SIG-M5 (cell line): ENCODE measurements at regions not wholly inside any gene's neighbourhood (a gene's known extent, or its start where the extent isn't known, plus 50 kb on each side); places are given as distances from the start of the nearest gene placed in this dataset.
"Not testable (repeated sequence)": the region's sequence is repeated elsewhere in the genome, so short reads cannot be mapped to it uniquely, and the experiment has no call there.

ENCODE experiments used
- DNase-seq: peaks from one replicate; lab custom pipeline; 2025; lab: John Stamatoyannopoulos, UW

DNA sequence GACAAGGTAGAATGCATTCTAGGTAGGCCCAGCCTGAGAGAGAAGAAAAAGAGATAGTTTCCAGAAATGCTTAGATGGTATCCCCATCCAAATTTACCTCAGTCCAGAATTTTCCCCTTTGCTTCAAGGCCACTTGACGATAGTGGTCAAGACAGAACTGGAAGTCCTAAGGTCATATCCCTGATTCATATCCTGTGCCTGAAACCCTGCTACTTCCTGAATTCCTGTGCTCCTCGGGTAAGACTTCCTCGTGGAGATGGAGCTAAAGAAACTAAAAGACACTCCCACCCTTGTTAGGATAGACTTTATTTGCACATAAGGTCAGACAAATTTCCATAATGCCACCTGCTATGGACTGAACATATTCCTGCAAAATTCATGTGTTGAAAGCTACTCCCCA is 175.9 kb downstream of the EVX1 start:
- DNase-seq: no peak

DNA sequence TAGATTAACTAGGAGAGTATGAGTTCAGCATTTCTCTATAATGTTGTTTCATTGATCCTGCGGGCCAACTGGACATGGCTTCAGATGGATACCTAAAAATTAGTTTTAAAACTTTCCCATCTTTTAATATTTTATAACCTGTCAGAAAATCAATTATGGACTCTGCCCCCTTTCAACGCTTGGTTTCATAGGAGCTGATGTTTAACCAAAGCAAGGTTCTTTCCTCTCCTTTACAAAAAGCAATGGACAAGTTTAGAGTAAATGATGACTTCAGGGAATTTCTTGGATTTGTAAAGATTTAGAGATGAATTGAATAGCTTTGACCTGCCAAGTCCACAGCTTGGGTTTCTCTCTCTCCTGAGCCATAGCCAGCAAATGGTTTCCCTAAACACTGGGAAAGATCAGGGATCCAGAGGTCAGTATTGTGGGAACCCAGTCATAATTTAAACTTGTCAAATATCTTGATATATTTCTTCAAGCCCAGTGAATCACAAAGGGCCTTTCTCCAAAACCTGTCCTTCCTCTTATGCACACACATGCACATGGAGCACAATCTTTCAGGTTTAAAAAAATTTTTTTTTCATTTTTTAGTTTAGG is 177.1 kb downstream of the EVX1 start:
- DNase-seq: no peak

DNA sequence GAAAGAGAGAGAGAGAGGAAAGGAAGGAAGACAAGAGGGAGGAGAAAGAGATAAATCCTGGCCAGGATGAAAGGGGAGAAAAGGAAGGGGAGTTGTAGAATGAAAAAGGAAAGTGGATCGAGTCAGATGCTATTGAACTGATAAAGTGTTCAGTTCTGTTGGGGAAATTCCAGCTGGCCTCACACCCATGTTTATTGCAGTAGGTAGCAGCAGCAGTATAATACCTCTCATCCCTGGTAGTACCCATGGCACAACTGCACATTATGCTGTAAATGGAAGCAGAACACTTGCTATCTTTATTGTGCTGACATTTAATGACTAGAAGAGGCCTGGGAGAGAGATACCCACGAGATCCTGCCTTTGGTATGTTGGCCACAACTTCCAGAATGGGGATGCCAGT is 178.1 kb downstream of the EVX1 start:
- no peak for DNase-seq

DNA sequence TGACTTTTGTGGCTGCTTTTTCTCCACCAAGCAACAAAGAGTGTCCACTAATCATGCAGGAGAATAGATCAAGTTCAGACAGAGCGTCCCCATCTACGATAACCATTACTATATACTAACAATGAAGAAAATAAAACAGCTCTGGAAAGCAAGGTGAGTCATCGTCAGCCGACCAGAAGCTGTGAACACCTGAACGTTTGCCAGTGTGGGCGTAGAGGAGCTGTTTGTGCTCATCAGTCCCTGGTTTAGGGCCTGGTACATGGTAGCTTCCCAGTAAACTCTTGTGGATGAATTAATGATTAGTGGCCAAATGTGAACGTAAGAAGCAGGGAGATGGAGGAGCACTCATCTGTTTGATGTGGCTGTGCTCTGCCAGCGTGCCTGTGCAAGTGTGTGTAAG is 180.7 kb downstream of the EVX1 start:
- DNase-seq: no peak

DNA sequence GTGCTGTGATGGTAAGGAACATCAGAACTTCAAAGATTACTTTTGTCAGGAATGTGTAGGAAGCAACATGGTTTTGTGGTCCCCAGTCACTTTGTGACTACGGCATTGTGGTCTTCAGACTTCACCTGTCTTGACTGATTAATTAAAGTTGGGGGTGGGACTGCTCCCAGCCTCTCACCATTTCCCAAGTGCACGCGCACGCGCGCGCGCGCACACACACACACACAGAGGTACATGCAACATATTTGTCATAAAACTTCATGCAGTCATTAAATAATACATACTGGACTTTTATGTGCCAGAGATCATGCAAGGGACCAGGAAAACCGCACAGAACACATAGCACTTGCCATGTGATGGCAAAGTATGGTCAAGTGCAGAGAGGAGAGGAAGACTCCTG is 181.2 kb downstream of the EVX1 start:
- no peak for DNase-seq

DNA sequence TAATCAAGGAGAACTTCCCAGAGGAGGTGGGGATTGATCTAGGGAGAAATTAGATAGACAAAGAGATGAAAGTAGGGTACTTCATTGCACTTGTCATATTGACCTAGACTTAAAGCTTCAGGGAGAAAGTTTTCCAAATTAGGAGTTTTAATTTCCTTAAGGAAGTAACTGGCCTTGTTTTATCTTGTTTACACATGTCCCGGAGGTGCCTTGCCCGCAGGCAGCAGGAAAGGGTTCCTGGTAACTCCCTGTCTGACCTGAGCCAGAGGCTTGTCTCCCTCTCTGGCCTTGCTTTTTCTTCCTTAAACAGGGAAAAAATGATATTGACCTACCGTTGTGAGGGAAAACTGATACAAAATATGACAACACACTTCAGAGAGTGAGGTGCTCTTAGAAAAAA is 181.6 kb downstream of the EVX1 start:
- no peak for DNase-seq

DNA sequence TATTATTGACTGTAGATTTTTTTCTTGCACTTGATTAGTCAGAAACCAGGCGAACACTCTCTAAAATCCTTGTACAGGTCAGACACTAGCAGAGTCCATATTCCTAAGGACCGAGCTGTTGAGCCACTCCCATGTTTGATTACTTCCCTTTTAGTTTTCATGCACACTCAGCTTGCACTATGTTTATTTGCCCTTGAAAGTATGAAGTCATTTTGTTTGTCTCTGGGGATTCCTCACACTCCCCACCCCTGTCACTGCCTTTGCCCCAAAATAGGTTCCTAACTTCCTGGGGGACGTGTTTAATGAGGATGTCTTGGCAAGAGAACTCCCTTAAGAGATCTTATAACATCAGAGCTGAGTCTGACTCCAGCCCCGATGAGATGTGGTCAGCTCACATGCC is 182.1 kb downstream of the EVX1 start:
- no peak for DNase-seq

DNA sequence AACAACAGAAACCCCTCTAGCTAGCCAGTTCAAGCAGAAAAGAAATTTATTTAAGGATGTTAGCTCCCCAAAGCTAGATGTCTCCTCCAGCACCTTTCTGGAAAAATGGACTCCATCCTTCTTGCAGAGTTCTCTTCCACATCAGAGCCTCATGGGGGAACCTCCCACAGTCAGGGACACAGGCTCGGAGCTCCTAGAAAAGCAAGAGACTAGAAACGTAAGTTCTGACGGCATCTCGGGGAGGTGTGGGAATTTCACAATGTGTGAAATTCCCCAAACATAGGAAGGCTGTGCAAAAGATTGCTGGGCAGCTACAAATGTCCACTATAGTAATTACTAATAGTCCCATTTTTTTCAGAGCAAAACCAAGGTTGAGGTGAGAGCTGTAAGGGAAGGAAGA is 184.8 kb downstream of the EVX1 start:
- no peak for DNase-seq

DNA sequence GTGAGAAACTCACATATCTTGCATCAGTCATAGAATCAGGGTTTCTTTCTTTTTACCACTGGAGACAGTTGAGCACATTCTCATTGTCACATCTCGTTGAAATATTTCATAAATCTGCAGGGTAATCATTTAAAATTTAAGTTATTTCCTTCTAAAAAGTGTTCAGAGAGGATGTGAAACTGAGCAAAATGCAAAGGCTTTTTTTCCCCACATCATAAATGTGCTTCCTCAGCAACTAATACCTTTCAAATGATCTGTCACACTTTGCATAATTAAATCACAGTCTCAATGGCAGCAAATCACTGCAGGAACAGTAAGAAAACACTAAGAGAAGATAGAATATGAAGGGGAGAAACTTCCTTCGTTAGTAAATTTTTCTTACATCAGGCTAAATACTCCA is 187.5 kb downstream of the EVX1 start:
- DNase-seq: no peak

DNA sequence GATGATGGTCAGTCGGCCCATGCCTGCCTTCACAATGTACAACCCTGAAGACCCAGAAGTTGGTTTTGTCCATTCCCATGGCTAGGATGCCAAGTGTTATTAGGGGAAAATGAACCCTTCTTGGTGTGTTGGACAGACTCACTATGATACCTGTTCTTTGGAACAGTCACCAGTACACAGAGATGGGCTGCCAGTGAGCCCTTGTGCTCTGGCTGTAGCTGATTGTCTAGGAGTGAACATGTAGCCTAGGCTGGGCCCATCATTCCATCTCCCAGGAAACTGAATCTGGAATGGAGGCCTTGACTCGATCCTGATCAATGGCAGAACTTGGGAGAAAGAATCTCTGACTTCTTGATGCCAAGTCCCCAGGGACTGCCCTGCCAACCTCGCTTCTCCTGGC is 188.9 kb downstream of the EVX1 start:
- DNase-seq: no peak

DNA sequence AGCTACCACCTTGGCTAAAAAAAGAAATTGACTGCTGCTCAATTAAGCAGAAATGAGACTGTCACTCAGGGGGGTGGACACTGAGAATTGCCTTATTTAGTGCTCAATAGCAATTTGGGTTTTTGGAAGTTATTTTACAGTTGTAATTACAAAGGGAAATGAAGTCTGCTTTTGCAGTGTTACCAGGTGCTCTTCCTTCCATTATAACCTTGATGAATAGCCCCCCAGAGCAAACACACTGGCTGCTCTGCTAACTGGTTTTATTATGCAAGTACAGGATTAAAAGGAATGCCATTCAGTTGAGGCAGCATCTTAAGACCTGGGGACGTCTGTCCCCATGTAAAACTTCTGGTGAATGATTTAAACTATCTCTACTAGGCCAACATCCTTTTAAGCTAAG is 191.0 kb downstream of the EVX1 start:
- no peak for DNase-seq

DNA sequence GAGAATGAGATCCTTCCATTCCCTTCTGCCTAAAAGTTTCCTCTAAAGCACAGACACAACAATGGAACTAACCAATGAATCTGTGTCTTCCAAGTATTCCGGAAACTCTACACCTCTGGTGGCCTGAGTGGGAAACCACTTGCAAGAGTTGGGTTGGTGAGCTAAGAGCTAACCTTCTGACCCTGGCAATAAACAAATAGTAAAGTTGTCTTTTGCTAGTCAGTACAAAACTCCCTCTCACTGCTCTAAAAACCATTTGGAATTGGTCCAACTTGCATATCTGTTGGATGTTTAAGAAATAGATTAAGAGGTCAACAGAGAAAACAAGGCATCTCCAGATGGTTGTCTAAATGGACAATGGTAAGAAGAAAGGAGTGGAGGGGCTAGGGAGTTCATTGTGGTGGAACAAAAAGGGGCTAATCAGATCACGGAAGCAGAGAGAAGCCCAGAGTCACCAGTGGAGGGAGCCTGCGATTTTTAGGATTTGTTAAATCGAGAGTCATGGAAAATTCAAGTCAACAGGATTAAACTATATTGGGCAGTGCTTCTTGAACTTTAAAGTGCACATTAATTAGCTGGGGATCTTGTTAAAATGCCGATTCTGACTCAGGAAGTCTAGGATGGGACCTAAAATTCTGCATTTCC is 192.3 kb downstream of the EVX1 start:
- no peak for DNase-seq

DNA sequence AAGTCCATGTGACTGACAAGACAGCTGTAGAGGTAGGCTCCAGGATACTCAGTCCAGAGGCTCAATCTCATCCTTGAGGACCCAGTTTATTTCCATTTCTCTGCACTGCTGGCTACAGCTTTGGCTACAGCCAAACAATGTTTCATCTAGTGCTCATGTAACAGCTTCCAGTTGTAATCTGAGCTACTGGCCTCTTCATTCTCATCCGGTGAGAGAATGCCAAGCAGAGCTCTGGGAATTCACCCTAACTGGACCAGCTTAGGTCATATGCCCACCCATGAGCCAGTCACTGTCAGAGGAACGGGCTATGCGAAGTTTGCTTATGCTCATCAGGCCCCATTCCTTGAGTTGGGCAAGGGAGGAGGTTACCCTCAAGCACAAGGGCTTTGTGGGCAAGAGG is 192.9 kb downstream of the EVX1 start:
- no peak for DNase-seq

DNA sequence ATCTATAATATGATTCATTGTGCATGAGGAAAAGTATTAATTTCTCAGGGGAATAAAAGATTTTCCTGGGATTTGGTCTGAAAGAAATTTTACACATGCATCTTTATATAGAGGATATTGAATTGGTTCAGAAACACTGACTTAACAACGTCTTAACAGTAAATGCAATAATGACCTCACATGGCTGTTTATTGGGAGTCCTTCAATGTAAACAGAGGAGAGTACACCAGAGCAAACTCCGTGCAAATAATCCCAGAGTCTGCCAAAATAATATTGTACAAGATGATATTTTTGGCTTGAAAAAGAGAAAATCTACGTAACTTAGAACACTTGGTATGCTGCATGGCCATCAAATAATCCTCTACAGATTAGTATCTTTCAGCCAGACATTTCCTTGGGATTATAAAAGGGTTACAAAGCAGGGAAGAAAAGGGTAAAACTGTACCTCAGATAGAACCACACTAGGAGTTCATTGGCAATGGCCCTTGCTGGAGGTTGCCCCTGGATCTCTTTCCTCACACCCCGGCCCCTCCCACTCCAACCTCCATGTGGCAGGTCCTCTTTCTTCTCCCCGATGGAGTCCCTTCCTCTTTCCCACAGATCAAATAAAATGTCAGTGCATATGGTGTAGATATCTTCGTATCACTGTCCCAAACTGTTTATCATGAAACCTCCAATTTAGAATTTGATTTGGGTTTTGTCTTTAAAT is 196.4 kb downstream of the EVX1 start:
- no peak for DNase-seq

DNA sequence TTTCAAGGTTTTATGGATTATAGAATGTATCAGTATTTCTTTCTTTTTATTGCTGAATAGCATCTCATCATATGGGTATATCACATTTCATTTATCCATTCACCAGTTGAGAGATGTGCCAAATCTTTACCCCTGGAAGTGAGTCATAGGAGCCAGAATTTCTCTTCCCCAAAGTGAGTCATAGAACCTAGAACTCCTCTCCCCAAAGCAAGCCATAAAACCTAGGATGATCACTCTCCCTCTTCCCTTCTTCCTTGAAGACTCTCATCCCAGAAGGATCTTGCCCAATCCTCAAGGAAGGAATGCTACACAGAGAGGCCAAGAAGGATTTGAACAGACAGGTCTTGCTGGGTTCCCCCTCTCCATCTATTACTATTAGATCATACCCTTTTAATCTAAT is 199.9 kb downstream of the EVX1 start:
- DNase-seq: no peak

DNA sequence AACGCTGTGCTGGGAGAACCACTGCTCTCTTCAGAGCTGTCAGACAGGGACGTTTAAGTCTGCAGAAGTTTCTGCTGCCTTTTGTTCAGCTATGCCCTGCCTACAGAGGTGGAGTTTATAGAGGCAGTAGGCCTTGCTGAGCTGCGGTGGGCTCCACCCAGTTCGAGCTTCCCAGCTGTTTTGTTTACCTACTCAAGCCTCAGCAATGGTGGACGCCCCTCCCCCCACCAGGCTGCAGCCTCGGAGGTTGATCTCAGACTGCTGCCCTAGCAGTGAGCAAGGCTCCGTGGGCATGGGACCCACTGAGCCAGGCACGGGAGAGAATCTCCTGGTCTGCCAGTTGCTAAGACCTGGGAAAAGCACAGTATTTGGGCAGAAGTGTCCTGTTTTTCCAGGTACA is 206.4 kb downstream of the EVX1 start:
- DNase-seq: not testable (repeated sequence)

DNA sequence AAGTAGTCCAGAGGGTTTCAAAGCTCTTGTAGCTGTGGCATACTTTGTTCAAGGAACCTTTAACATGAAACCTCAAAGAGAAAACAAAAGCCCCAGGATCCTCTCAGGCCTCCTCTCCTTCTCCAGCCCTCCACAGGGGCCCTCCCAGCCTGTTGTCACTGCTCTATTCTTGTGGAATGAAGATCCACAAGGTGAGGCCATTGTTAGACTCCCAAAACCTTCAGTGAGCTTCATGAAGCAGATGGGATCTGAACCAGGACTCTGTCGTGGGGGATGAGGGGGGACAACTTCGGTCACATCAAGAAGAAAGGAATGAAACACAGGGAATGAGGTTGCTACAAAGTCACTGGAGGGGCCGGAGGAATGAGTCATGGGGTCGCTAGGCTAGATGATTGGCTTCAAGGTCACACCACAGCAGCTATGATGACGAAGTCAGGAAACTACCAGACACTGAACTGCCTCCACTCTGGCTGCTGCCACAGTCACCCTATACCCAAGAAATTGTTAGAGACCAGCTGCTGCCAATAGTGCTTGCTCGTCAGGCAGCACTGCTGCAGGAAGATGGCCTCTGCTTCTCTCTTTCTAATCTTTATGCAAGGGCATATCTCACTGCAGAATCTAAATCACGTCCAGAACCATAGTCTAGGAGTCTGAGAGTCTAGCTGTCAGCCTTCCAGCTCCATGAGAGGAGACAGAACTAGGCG is 208.8 kb downstream of the HIBADH start:
- DNase-seq: no peak

DNA sequence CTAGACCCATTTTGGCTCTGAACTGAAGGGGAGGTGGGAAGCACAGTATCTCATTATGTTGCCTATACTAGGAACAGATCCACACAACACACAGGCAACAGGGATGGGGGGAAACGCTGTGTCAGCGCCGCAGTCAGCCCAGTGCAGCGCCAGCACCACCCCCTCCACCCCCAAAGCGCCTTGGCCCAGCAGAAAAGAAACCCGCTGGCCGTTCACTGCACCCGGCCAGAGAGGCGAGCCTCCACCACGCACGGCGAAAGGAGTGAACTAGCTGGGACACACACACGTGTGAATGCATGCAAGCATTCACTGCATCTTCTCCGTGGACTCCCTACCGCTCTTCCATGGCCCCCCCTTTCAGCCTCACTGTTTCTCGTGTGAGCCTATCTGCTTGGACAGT is 205.6 kb downstream of the HIBADH start:
- not testable (repeated sequence) for DNase-seq

DNA sequence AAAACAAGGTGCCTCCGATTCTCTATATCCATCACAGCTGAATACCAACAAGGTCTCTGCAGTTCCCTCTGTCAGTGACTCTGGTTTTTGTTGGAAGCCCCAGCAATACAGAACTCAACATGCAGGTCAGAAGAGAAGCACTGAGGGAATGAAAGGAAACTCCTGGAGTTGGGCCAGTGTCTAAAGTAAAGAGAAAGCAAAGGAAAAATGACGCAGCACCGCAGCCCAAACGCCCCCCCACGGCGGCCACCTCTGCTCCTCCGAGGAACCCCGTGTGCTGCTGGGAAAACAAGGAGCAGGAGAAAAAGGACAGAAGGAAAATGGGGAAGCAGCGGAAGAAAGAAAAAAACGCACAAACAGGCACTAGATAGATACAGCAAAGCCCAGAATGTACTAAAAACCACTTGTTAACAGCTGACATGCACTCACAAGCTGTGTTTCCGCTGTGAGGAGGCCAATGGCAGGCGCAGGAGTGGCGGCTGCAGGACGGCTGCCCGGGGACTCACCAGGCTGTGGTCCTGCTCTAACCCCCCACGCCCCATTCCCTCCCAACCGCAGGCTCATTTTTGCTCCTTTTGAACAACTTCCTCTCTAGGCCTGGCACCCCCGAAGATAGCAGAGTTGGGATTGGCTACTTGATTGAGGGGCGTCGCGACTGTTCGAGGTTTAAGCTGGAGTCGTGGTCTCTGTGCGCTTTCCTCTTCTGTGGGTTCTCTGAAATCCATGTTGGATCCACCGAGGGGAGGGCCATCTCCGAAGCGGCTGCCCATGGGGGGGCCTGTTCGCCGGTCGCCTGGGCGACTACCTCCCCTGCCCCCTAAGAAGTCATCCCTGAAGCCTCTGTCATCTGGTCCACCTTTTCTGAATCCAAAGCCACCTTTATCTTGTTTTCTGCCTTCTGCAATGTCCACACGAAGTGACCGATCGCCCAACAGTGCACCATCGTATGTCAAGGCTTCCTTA is 204.8 kb downstream of the HIBADH start:
- not testable (repeated sequence) for DNase-seq

DNA sequence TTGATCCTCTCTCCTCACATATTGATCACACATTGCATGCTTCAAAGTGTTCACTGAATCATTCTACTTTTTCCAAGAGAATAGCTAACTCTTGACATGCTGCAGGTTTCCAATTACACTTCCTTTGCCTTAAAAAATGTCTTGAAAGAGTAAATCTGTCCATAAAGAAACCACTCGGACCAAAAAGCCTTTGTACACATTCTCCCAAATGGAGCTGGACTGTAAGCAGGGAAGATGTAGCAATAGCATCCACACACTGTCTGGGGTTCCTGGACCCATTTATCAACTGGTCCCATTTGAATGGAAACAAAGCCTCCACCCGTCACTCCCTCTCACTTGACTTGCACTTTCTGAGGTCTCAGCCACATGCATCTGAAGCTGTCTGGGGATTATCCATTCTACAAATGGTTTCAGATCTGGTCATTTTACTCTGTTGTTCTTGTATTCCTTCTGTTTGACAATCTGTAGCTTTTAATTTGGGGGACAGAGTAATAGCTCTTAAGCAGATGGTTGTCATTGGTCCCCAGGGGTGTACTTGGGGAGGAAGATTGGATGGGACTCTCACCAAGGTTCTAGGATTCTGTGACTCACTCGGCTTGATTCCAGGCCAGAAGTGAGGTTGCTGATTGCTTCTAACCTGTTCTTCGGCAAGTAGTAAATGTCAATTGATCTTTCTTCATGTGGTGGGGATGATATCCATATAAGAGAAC is 203.5 kb downstream of the HIBADH start:
- no peak for DNase-seq

DNA sequence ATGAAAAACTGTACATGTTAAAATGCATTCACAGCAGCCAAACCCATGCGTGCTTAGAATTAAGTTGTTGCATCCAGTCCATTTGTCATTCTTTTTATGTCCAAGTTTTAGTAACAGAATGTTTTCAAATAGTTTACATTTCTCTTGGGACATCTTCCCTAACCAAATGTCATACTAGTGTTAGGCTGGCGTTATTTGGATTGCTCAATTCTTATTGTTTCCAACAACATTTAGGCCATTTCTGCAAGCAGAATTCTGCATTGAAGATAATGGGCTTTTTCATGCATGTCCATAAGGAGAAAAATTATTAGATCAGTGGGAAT is 203.0 kb downstream of the HIBADH start:
- no peak for DNase-seq
